H1 (cell line): ENCODE measurements at regions not wholly inside any gene's neighbourhood (a gene's known extent, or its start where the extent isn't known, plus 50 kb on each side); places are given as distances from the start of the nearest gene placed in this dataset.

Experiments
- CTCF ChIA-PET: fragments of 300-600 bp; sonication (Branson Sonifier 250); formaldehyde crosslinking; loops from one replicate; lab custom pipeline; 2021; ENCODE audit not compliant: partially characterized antibody; lab: Charles Lee
- POLR2A ChIA-PET: fragments of 300-600 bp; sonication (Branson Sonifier 250); formaldehyde crosslinking; loops from one replicate; lab custom pipeline; 2021; ENCODE audit warnings: inconsistent platforms; ENCODE audit not compliant: partially characterized antibody; lab: Charles Lee
- DNase-seq, 2 experiments: peaks; one replicate each; pipeline versions ENCODE4 v3.0.0 to v3.0.0-alpha.2; 2010 to 2022; ENCODE audit warnings: low spot score in 2 of 2, low read depth in 1 of 2, mixed read lengths in 1 of 2
- FAIRE-seq: peaks from 2 replicates; lab custom pipeline; 2011; peaks lifted over from hg19 to GRCh38; lab: Jason Lieb, UNC
- H2AFZ ChIP-seq: 2 replicates; pipeline ENCODE4 v1.8.1; 2012; ENCODE audit warnings: low read length, inconsistent platforms
- H2AK5ac ChIP-seq: 2 replicates; pipeline ENCODE4 v1.6.1; 2013; ENCODE audit warnings: low read depth, low read length
- H2BK120ac ChIP-seq: replicated peaks from 2 replicates; pipeline ENCODE3; 2013; ENCODE audit warnings: low read depth, low read length, inconsistent platforms
- H2BK12ac ChIP-seq: 2 replicates; pipeline ENCODE4 v1.6.1; 2013; ENCODE audit warnings: low read depth, low read length
- H2BK15ac ChIP-seq: 2 replicates; pipeline ENCODE4 v1.6.1; 2013; ENCODE audit warnings: low read length
- H2BK20ac ChIP-seq: 2 replicates; pipeline ENCODE4 v1.6.1; 2013; ENCODE audit warnings: low read length
- H2BK5ac ChIP-seq: 2 replicates; pipeline ENCODE4 v1.6.1; 2013; ENCODE audit warnings: low read depth, low read length
- H3K14ac ChIP-seq: 2 replicates; pipeline ENCODE4 v1.6.1; 2013; ENCODE audit warnings: inconsistent platforms; ENCODE audit not compliant: insufficient read length
- H3K18ac ChIP-seq: 2 replicates; pipeline ENCODE4 v1.6.1; 2013; ENCODE audit warnings: low read length; ENCODE audit errors: extremely low read depth
- H3K23ac ChIP-seq: 2 replicates; pipeline ENCODE4 v1.6.1; 2013; ENCODE audit warnings: inconsistent platforms; ENCODE audit not compliant: insufficient read length
- H3K23me2 ChIP-seq: 2 replicates; pipeline ENCODE4 v1.6.1; 2013; ENCODE audit warnings: low read depth, low read length
- H3K27ac ChIP-seq: 2 replicates; pipeline ENCODE4 v1.6.1; 2011; ENCODE audit warnings: low read depth, low read length, inconsistent platforms
- H3K27me3 ChIP-seq, 4 experiments: replicated peaks in 1 of 4; 1 replicate in 1 of 4; 2 replicates in 3 of 4; pipeline versions ENCODE4 v1.6.1 to v1.8.1; 2011 to 2013; ENCODE audit warnings: low read length in 3 of 4, mild to moderate bottlenecking in 3 of 4, inconsistent platforms in 2 of 4, mixed read lengths in 2 of 4, moderate library complexity in 1 of 4; ENCODE audit not compliant: control insufficient read depth in 3 of 4, insufficient read depth in 3 of 4; ENCODE audit errors: extremely low read depth in 1 of 4
- H3K36me3 ChIP-seq, 4 experiments: 2 replicates each; pipeline versions ENCODE4 v1.6.1 to v1.8.1; 2011 to 2013; ENCODE audit warnings: mild to moderate bottlenecking in 4 of 4, low read length in 3 of 4, moderate library complexity in 2 of 4, control low read depth in 1 of 4, inconsistent platforms in 1 of 4; ENCODE audit not compliant: insufficient read depth in 4 of 4, control insufficient read depth in 2 of 4
- H3K4ac ChIP-seq: replicated peaks from 2 replicates; pipeline ENCODE3; 2013; ENCODE audit warnings: low read length, low read depth, mixed read lengths, inconsistent platforms; ENCODE audit not compliant: insufficient read length
- H3K4me1 ChIP-seq, 4 experiments: replicated peaks in 1 of 4; 1 replicate in 1 of 4; 2 replicates in 3 of 4; pipeline versions ENCODE4 v1.6.1 to v1.8.1; 2011 to 2013; ENCODE audit warnings: low read length in 3 of 4, inconsistent platforms in 2 of 4, mixed read lengths in 1 of 4; ENCODE audit not compliant: insufficient read depth in 4 of 4, control insufficient read depth in 3 of 4
- H3K4me2 ChIP-seq, 2 experiments: 2 replicates each; pipeline versions ENCODE4 v1.6.1 to v1.8.1; 2011 to 2013; ENCODE audit warnings: low read depth in 2 of 2, low read length in 2 of 2, control low read depth in 1 of 2, inconsistent platforms in 1 of 2, mild to moderate bottlenecking in 1 of 2; ENCODE audit not compliant: insufficient read depth in 1 of 2
- H3K4me3 ChIP-seq, 4 experiments: fragments of 200-600, 300-600 bp in 1 of 4; sonication (generic), shearing (Covaris generic), sonication (Bioruptor Twin) in 1 of 4; 2 replicates each; pipeline versions ENCODE4 v1.5.1 to v1.8.1; 2011 to 2016; ENCODE audit warnings: low read length in 4 of 4, low read depth in 3 of 4, control low read depth in 2 of 4, inconsistent platforms in 2 of 4, mild to moderate bottlenecking in 2 of 4, mixed read lengths in 1 of 4, moderate library complexity in 1 of 4; ENCODE audit not compliant: insufficient read depth in 2 of 4; ENCODE audit errors: extremely low read depth in 1 of 4
- H3K56ac ChIP-seq: replicated peaks from 2 replicates; pipeline ENCODE3; 2013; ENCODE audit warnings: low read depth, mild to moderate bottlenecking, mixed read lengths, low read length, inconsistent platforms; ENCODE audit not compliant: insufficient read length
- H3K79me1 ChIP-seq: 2 replicates; pipeline ENCODE4 v1.6.1; 2013; ENCODE audit warnings: low read depth, low read length, control low read depth
- H3K79me2 ChIP-seq, 2 experiments: 2 replicates each; pipeline versions ENCODE4 v1.6.1 to v1.8.1; 2012 to 2013; ENCODE audit warnings: low read length in 2 of 2, mild to moderate bottlenecking in 2 of 2, inconsistent platforms in 1 of 2; ENCODE audit not compliant: insufficient read depth in 2 of 2, control insufficient read depth in 1 of 2
- H3K9ac ChIP-seq, 4 experiments: replicated peaks in 1 of 4; 1 replicate in 1 of 4; 2 replicates in 3 of 4; pipeline versions ENCODE4 v1.6.1 to v1.8.1; 2011 to 2013; ENCODE audit warnings: low read depth in 3 of 4, low read length in 3 of 4, control low read depth in 2 of 4, mild to moderate bottlenecking in 2 of 4, moderate library complexity in 2 of 4, inconsistent platforms in 1 of 4; ENCODE audit errors: extremely low read depth in 1 of 4
- H3K9me3 ChIP-seq, 2 experiments: 2 replicates each; pipeline versions ENCODE4 v1.6.1 to v1.8.1; 2012 to 2013; ENCODE audit warnings: mild to moderate bottlenecking in 2 of 2, moderate library complexity in 2 of 2, control low read depth in 1 of 2, inconsistent platforms in 1 of 2, low read depth in 1 of 2, low read length in 1 of 2, mixed read lengths in 1 of 2; ENCODE audit not compliant: insufficient read depth in 2 of 2
- H4K20me1 ChIP-seq, 2 experiments: replicated peaks in 1 of 2; 2 replicates each; pipeline versions ENCODE3 to v1.8.1; 2011 to 2013; ENCODE audit warnings: inconsistent platforms in 2 of 2, low read length in 2 of 2, mild to moderate bottlenecking in 1 of 2; ENCODE audit not compliant: insufficient read depth in 2 of 2, control insufficient read depth in 1 of 2
- H4K5ac ChIP-seq: 2 replicates; pipeline ENCODE4 v1.6.1; 2013; ENCODE audit warnings: low read length, low read depth, mixed read lengths, inconsistent platforms; ENCODE audit not compliant: insufficient read length
- H4K8ac ChIP-seq: 2 replicates; pipeline ENCODE4 v1.8.0; 2013; ENCODE audit warnings: mild to moderate bottlenecking, moderate library complexity, low read length, inconsistent platforms; ENCODE audit not compliant: insufficient read depth; ENCODE audit errors: extremely low read depth
- H4K91ac ChIP-seq: replicated peaks from 2 replicates; pipeline ENCODE3; 2013; ENCODE audit warnings: low read length, mixed read lengths, inconsistent platforms; ENCODE audit not compliant: insufficient read length
- CBX8 ChIP-seq: fragments of 300-800, 300-1000 bp; sonication (generic); IDR thresholded peaks from 2 replicates; pipeline ENCODE4 v1.7.1; 2016; ENCODE audit warnings: low read depth, low read length, borderline replicate concordance
- EGR1 ChIP-seq: IDR thresholded peaks from 2 replicates; pipeline ENCODE4 v1.6.1; 2011; ENCODE audit warnings: low read depth, low read length, borderline replicate concordance
- KDM1A ChIP-seq: fragments of 200-600, 300-600 bp; sonication (generic); IDR thresholded peaks from 2 replicates; pipeline ENCODE4 v1.7.1; 2016; ENCODE audit warnings: mild to moderate bottlenecking, low read length, borderline replicate concordance
- NRF1 ChIP-seq: IDR thresholded peaks from 2 replicates; pipeline ENCODE4 v1.6.1; 2011; ENCODE audit warnings: mild to moderate bottlenecking, low read depth, low read length, improper control_type of control experiment
- POLR2A ChIP-seq, 2 experiments: IDR thresholded peaks; 1 replicate in 1 of 2; 2 replicates in 1 of 2; pipeline ENCODE4 v1.6.1; 2011; ENCODE audit warnings: low read depth in 2 of 2, low read length in 2 of 2, mild to moderate bottlenecking in 2 of 2; ENCODE audit errors: control extremely low read depth in 1 of 2
- RXRA ChIP-seq: IDR thresholded peaks from 2 replicates; pipeline ENCODE4 v1.6.1; 2011; ENCODE audit warnings: low read depth, mild to moderate bottlenecking, low read length, moderate library complexity; ENCODE audit not compliant: insufficient read depth
- SUZ12 ChIP-seq: fragments of 200-600 bp; sonication (generic); IDR thresholded peaks from 2 replicates; pipeline ENCODE4 v1.6.1; 2012; ENCODE audit warnings: mild to moderate bottlenecking, inconsistent platforms, low read length, moderate library complexity, mixed read lengths
- TBP ChIP-seq: IDR thresholded peaks from 2 replicates; pipeline ENCODE4 v1.6.1; 2011; ENCODE audit warnings: low read depth, low read length, improper control_type of control experiment
- USF2 ChIP-seq: IDR thresholded peaks from 2 replicates; pipeline ENCODE4 v1.6.1; 2011; ENCODE audit warnings: low read length, improper control_type of control experiment
- WGBS, 2 experiments: shearing (Covaris generic) in 1 of 2; methylation state at CpG; one replicate each; pipeline versions ENCODE4 v1.1.6 to v1.1.7; 2013 to 2015; ENCODE audit warnings: low lambda C conversion rate in 2 of 2, mixed read lengths in 2 of 2, inconsistent platforms in 1 of 2, low coverage in 1 of 2, missing lambda C conversion rate in 1 of 2; ENCODE audit not compliant: insufficient replicate concordance in 2 of 2, insufficient coverage in 1 of 2, insufficient read length in 1 of 2; ENCODE audit errors: extremely low coverage in 1 of 2, missing lambda C conversion rate in 1 of 2; 5-methylcytosine and 5-hydroxymethylcytosine counted together

DNA sequence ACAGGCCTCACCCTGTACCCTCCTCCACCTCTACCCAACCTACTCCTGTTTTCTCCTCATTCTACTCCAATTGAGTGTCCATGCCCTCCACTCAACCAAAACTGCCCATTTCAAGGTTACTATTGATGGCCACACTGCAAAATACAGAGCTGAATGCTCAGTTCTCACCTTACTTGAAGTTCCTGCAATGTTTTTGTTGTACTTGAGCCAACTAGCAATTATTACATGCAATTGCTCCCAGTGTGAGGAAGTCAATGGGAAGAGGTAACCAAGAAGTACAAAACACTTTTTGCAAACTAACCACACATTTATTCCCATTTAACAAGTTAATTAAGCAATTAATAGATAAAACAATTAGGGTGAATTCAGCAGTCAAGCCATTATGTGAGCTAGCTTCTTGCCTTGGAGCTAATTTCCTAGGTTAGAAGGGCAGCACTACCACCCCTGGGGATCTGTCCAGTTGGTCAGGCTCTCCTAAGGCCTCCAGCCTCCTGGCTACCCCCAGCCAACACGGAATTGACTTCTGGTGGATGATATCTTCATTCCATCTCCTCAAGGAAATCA lies 52.4 kb upstream of the GGTLC1 start:
- Histone ChIP-seq H4K5ac (no peak overlapping the region), H3K9ac (no peak overlapping the region), H3K4me3 (no peak overlapping the region), H3K79me2 (no peaks in the 10 kb centered on the region), H2BK15ac (no peak overlapping the region), H3K14ac (no peak overlapping the region), H4K20me1 (no peaks in the 10 kb centered on the region), H3K23me2 (no peaks in the 10 kb centered on the region; the same call in 1 of the 2 replicates), H3K4ac (no peak overlapping the region), H2AFZ (no peak overlapping the region), H2BK12ac (no peak overlapping the region), H4K91ac (no peak overlapping the region), H3K27ac (no peak overlapping the region), H2BK20ac (no peak overlapping the region), H3K79me1 (no peaks in the 10 kb centered on the region), H3K27me3 (no peaks in the 10 kb centered on the region), H3K4me1 (no peaks in the 10 kb centered on the region), H4K8ac (no peak overlapping the region), H3K36me3 (no peaks in the 10 kb centered on the region), H2BK120ac (no peak overlapping the region), H2AK5ac (no peak overlapping the region), H3K56ac (no peak overlapping the region), H3K9me3 (no peaks in the 10 kb centered on the region), H3K4me2 (no peak overlapping the region), H2BK5ac (no peak overlapping the region), H3K23ac (no peak overlapping the region), H3K18ac (no peak overlapping the region)
- FAIRE-seq (no peak), DNase-seq (no peak)
- POLR2A ChIA-PET = no interaction called here
- WGBS, 2 experiments = 85% methylated on average over 1 of the region's 1 CpG; no CpG with 5 or more reads in 1 of the 2 experiments
- CTCF ChIA-PET = interaction anchor here (0.7 kb wide), 1 partner anchor 150 kb away, joined by 3 read pairs; no protein-coding TSS in a partner anchor
- TF ChIP-seq SUZ12 = no peak
- TF ChIP-seq KDM1A = no peak
- TF ChIP-seq NRF1 = no peak
- no peak for TF ChIP-seq POLR2A (IDR thresholded peaks at IDR 0.05; ENCODE audit: control extremely low read depth in 1 of 2, low read depth in 2 of 2, low read length in 2 of 2)
- TF ChIP-seq USF2 = no peak
- no peak for TF ChIP-seq EGR1
- TF ChIP-seq TBP = no peak
- no peak for TF ChIP-seq CBX8
- no peak for TF ChIP-seq RXRA
